ENCODE measurements at regions not wholly inside any gene's neighbourhood (a gene's known extent, or its start where the extent isn't known, plus 50 kb on each side); places are given as distances from the start of the nearest gene placed in this dataset.
"Not testable (repeated sequence)": the region's sequence is repeated elsewhere in the genome, so short reads cannot be mapped to it uniquely, and the experiment has no call there.

DNA sequence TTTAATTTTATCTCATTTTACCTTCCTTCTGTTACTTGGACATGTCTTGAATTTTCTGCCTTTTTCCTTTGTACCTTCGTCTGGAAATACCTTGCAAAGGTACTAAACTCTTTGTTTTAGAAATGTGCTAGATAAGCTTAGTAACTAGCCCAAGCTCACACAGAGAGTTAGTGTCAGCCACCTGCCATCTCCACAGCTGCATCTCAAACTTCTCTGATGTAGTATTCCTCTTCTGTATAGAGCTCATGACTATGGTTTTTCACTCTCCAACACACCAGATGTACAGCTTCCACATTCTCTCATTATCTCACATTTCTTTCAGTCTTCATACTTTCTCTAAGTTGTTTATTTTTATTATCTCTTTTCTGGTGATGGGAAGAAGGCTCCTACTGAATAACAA is 516.6 kb upstream of the ROBO2 start:
- no peak for DNase-seq (ENCODE audit: low read depth, low spot score)

DNA sequence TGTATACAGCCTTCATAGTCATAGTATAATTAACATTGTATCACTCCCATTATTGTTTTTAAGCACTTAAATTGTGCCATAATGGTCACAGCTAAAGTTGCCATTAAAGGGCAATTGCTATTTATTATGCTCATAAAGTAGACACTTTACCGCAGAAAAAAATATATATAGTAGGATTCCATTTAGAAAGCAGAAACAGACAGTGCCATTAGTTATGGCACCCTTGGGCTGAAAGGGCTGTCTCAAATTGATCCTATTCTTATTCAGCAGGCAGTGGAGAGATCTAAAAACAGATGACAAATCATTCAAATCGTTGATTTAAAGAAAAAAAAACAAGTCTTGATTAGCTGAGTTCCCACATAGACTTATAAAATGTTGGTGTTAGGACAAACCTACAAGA is 514.2 kb upstream of the ROBO2 start:
- no peak for DNase-seq (ENCODE audit: low read depth, low spot score)

DNA sequence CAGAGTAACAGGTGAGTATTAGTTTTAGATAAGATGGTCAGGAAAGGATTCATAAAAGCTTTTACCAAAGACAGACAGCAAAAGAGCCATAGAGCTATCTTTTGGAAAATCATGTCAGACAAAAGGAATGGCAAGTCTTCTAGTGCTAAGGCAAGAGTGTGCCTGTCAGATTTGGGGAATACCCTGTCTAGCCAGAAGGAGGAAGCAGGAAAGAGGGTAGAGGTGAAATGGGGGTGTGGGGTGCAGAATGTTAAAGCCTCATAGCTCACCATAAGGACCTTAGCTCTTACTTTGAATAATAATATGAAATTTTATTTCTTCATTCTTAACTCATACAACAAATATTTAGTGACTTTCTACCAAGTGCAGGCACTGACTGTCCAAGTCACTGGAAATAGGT is 512.1 kb upstream of the ROBO2 start:
- DNase-seq (ENCODE audit: low read depth, low spot score): no peak

DNA sequence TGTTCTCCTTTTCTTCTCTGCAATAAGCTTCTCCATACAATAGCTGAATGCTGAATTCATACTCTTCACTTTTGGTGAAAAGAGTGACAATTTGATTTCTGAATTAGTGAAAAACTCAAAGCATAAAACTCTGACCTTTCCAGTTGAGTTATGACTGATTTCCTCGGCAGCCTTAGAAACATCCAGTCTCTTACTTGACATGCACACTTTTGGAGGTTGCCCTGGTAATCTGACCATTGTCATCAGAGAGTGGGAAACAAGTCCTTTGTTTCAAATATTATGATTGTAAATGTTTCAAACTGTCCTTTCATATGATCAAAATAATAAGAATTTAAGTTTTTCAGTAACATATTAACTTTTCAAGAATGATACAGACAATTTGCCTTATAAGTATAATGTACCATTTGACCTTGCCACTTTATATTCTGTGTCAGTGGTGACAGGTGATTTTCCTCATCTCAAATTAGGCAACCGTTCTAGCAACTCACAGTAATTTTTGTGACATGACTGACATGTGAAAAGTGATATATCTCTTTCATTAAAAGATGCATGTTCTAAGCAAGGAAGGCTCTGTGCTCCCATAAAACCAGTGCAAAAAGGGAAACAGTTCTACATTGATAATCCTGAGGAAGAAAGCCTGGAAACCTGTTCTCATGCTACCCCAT is 507.6 kb upstream of the ROBO2 start:
- DNase-seq (ENCODE audit: low read depth, low spot score): no peak

DNA sequence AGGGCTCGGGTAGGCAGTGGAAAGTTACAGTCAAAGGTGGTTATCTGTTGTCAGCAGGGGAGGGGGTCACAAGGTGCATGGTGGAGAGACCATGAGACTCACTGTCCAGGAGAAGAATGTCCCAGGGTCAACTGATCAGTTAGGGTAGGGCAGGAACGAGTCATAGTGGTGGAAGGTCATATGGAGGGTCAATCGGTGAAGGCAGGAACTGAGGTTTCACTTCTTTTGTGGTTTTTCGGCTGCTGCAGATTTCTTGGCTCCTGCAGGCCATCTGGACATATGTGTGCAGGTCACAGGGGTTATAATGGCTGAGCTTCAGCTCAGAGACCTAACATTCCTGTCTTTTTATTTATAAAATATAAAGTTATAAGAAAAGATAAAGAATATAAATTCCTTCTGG is 506.2 kb upstream of the ROBO2 start:
- not testable (repeated sequence) for DNase-seq (ENCODE audit: low read depth, low spot score)

DNA sequence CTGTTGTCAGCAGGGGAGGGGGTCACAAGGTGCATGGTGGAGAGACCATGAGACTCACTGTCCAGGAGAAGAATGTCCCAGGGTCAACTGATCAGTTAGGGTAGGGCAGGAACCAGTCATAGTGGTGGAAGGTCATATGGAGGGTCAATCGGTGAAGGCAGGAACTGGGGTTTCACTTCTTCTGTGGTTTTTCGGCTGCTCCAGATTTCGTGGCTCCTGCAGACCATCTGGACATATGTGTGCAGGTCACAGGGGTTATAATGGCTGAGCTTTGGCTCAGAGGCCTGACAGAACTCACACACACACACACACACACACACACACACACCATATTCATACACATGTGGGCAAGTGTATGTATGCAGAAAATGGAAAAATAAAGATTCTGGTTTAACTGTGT is 502.0 kb upstream of the ROBO2 start:
- not testable (repeated sequence) for DNase-seq (ENCODE audit: low read depth, low spot score)

DNA sequence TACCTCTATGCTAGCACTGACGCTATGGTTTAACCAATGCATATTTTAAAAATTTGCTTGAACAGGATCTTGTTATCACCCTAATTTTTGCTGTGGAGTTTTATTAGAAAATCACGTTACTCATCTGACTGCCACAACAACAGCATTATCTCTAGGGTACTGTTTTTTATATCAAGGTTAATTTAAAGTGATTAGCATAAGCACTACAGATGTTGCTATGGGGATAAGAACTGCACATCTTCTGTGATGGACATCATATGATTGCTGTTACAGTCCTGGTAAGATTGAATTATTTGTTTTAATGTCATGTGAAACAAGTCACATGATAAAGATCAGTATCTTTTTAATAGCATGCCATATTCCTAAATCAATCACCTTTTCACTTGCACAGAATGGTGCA is 492.2 kb upstream of the ROBO2 start:
- DNase-seq (ENCODE audit: low read depth, low spot score): no peak

DNA sequence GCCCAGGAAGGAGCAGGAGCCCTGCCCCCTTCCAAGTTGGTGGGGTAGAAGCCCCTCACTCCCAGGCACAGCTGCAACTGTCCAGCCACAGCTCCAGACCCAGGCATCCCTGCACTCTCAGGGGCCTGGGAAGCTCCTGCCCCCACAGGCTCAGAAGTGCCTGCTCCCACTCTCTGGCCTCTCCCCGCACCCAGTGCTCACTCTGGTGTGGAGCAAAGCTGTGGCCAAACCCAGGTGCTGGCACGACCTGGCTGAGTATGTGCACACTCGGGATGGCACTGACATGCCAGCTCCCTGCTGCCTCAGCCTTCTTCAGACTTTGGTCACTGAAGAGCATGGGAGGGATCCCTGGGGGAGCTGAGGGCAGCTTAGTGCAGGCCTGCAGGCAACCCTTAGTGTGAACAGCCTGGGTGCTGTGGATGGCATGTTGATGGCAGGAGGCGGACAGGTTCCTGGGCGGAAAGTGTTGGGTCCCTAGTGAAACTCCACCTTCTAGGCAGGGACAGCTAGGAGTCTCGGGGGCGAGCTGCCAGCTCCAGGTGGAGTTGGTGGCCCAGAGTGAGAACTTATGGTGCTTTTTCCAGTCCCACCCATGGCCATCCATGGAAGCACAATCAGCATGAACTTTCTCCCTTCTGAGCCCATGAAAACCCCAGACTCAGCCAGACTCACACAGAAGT is 489.2 kb upstream of the ROBO2 start:
- no peak for DNase-seq (ENCODE audit: low read depth, low spot score)

DNA sequence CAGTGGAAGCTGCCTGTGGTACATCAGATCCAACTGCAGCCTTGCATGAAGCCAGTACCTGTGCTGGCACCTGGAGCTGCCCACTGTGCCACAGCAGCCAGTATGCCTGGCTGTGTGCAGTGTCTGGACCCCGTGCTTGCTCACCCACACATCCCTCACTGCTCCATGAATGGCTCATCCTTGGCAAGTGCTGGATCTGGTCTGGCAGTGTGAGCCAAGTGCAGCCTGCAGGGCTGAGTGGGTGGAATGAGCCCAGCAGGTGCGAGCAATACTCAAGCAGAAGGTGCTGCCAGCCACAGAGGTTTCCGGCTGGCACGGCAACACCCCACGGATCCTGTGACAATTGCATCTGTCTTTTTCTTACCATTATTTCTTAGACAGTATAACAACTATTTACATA is 488.2 kb upstream of the ROBO2 start:
- DNase-seq (ENCODE audit: low read depth, low spot score): no peak

DNA sequence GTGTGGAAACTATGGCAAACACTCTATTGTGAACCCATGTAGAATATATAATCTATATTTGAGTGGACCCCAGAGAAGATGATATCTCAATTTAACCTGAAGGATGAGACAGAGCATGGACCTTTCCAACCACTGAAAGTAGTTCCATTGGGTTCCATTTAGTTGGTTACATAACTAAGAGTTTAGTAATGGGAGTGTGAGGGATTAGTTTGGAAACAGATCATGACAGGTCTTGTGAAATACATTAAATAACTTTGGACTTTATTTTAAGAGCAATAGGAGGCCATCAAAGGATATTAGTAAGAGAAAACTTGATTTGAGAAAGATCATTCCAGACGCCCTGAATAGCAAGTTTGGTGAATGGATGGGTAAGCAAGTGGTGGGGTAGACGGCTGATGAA is 487.2 kb upstream of the ROBO2 start:
- no peak for DNase-seq (ENCODE audit: low read depth, low spot score)

DNA sequence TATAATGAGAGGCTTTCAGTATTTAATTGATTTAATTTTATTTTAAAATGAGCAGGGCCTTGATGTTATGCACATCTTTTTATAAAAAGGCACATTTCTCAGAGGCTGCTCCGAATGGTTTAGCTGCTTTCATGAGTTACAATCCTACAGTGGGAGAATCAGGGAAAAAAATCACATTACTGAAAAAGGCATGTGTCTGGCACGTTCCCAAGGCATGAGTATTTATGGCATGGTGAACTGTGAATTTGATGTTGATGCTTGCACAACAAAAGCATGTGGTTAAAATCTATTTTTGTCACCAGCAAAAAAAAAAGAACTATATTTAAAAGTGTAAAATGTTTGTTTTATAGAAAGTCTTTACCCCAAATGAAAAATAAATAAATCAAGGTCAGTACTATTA is 485.2 kb upstream of the ROBO2 start:
- peak; percentile 42 for DNase-seq (ENCODE audit: low read depth, low spot score)

DNA sequence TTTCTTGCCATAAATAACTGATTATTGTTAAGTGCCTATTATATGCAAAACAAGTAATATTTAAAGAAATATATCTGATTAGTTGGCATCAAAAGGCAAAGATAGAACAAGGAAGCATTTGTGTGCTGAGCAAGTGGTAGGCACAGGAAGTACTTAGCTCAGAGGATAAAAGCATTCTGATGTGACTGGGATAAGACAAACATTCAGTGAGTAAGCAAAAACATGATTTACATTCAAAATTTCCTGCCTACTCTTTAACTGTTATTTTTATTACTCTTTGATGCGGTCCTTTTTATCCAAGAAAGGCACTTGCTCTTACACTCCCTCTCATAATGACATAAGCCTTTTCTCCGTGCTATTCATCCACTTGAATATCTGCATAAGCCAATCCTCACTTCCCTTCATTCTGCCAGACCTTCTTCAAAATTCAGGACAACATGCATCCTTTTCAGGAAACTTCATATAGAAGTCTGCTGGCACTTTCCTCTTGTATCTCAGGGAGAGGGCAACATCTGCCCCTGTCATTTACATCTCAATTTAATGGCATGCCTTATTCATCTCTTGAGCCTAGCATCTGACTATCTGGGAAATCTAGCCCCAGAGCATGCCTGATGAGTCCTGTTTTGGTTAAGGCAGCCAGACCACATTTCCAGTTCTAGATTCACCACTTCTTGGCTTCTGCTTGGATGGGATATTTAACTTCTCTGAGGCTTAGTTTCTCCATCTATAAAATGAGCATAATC is 478.2 kb upstream of the ROBO2 start:
- DNase-seq (ENCODE audit: low read depth, low spot score): no peak

DNA sequence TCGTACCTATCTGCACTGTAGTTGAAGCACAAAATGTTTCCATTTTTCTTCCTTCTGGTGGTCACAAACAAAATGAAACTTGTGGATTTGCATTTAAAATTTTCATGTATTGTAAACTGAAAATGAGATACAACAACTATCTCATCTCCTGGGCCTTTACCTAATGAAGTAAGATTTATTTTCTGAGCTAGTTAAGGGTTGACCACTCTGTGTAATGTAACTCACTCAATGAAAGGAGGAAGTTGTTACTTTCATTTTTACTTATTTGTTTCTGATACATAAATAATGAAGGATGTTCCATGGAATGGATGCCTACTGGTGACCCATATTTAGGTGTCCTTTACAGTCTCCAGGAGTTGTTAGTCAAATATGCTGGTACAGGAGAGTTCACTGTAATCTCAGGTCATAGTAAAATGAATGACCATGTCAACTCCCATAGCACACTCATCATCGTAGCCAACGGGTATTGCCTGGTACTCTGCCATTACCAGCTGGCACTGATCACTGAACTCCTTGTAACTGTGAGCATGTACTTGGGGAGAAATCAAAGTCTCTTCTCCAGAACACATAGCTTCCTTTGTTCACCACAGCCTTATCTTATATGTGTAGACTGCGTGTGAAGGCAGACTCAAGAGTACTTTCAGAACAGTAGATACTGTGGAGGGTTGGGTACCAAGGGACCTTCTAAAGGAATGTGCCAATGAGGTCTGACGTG is 474.2 kb upstream of the ROBO2 start:
- DNase-seq (ENCODE audit: low read depth, low spot score): no peak

DNA sequence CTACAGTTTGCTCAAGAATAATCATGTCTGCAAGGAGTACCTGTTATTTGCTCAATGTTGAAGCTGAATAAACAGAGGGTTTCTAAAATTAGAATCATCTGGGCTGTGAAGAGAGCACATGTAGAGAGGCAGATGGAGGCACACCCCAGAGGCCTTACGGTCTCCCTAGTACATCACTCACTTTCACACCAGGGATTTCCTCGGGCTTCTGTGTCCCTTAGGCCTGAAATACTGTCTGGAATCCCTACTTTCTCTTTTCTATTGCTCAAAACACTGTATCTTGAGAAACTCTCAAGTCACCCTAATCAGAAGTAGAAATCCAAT is 473.7 kb upstream of the ROBO2 start:
- DNase-seq (ENCODE audit: low read depth, low spot score): no peak

DNA sequence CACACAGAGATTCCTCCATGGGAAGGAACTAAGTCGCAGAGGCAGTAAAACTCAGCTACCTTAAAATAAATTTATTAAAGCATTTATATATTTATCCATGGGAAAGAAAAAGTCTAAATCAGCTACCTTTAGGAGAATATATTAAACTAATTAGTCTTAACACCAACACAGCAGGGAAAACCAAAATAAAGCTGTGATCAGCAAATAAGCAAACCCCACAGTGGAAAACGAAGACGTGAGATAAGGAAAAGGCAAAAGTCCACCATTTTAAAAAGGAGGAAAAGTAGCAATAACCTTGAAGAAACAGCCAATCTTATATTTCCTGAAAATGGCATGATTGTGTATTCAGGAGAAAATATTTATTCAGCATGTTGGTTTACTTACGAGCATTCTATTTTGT is 473.0 kb upstream of the ROBO2 start:
- no peak for DNase-seq (ENCODE audit: low read depth, low spot score)

DNA sequence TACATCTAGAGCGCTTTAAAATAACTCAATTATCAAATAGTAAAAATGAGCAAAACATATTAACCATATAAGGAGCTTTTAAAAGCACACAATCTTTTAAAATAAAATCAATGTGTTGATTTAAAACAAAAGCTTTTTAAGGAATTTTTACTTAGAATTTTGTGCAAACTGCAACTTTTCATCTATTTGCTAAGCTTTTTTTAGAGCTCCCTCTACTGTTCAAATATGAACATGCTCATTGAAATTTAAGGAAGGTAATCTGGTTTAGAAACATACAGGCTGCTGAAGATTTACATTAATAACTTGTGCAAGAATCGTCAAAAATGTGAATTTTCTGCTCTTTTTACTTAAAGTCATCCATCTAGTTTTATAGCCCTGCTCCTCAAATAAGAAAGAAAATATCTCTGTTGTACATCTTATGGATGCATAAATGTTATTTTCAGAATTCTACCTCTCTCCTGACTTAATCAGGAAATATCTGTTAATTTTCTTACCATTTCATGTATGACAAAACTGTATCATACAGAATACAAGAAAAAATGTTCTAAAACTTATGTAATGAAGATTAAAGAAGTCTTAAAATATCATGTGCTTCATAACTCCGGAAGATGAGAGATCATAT is 469.4 kb upstream of the ROBO2 start:
- no peak for DNase-seq (ENCODE audit: low read depth, low spot score)

DNA sequence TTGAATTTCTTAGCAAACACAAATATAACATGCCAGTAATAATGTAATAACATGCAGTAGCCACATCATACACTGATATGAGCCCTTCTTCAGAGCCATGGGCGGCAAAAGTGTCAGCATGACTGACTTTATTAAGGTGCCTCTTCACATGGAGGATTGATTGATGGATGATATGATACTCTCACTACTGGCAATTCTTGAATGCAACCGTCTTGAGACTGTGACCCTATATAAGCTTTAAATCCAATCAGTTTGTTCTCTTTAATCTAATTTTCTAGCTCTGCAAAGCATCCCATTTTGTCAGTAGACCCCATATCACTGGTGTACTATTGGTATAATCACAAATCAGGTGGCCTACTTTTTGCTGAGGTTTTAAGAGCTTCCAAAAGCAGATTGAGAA is 463.7 kb upstream of the ROBO2 start:
- DNase-seq (ENCODE audit: low read depth, low spot score): no peak

DNA sequence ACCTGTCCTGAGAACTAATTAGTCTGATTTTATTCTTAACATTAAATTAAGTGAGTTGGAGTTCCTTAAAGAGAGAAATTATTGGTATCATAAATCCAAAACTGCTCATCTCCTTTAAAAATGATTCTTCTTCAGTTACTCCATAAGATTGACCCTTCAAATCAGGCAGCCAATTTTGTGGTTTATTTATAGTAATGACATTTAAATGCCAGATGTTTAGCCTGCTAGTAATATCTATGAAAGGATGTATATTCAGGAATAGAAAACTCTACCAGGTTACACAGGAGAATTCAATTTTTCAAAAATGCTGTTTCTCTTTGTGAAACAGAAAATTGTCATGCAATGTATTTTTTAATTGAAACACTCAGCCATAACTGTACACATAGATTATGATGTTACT is 457.8 kb upstream of the ROBO2 start:
- no peak for DNase-seq (ENCODE audit: low read depth, low spot score)

DNA sequence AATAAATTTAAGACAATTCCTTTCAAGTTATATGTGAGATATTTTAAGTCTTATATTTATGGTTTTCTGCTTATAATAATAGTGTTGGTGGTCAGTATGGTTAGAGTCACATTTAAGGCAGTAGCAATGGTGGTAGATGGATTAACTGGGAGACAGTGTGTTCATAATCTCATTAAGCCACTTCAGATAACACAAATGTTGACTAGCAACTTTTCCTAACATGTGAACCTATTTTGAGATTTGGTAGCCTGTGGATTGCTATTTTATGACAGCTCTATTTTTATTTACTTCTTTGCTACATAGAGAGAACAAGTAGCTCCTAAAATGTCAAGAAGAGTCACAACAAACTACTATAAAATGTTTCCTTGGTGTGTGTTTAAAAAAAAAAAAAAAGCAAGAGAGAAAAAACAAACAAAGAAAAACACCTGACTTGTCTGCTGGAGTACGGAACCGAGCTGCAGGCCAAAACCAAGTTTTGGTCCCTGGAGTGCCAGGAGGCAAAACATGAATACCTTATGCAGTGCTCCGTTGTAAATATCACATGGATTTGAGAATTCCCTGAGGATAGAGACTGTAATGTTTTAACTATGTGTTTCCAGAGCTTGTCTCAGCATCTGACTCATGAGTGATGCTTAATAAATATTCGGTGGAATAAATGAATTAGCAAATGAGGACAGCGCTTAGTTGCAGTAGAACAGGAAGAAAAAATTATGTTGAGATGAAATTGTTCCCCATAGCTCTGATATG is 457.1 kb upstream of the ROBO2 start:
- DNase-seq (ENCODE audit: low read depth, low spot score): peak; percentile 24

DNA sequence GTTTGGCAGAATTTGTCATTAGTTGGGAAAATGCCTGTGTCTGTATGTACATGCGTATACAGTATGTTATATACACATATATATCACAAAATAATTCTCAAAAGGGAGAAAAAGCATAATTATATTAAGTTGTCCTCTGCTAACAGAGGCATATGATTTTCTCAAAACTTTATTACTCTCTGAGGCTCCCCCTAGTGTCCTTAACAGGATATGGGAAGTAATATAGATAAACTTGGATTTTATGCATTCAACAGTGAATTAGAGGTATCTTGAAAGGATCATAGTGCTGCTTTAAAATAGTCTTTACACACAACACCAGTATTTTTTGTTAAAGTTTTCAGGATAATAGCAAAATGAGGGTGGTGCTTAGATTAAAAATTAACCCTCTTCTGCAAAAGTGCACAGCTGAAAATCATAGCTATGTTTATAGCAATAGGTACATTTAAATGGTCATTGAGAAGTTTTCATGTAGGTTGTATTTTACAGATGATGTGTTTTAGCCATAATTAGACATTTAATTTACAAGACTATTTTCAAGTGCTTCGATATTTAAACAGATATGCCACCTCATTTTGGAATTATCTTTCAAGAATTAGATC is 454.0 kb upstream of the ROBO2 start:
- DNase-seq (ENCODE audit: low read depth, low spot score): no peak

DNA sequence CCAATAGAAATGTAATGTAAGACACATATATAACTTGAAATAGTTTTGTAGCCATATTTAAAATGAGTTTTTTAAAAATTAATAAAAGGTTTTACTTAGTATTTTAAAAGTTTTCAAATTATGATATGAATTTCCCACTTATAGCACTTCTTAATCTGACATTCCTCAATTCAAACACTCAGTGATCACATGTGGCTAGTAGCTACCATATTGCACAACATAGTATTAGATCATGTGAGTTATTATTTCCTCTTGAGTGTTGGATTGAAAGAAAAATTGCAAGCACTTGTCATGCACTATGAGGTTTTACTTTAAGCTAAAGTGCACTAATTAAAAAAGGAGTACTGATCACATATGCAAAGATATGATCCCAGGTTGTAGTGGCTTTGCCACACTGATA is 453.4 kb upstream of the ROBO2 start:
- DNase-seq (ENCODE audit: low read depth, low spot score): no peak

All from brain pericyte (primary cell).